GM06990 (cell line): ENCODE measurements at regions not wholly inside any gene's neighbourhood (a gene's known extent, or its start where the extent isn't known, plus 50 kb on each side); places are given as distances from the start of the nearest gene placed in this dataset.

ENCODE experiments used
- DNase-seq: peaks from one replicate; pipeline ENCODE4 v3.0.0-alpha.2; 2011; ENCODE audit not compliant: insufficient read length; ENCODE audit errors: extremely low read depth
- H3K27me3 ChIP-seq: replicated peaks from 2 replicates; pipeline ENCODE4 v1.6.0; 2011; ENCODE audit warnings: low read length; ENCODE audit not compliant: control insufficient read depth, insufficient read depth
- H3K36me3 ChIP-seq: 2 replicates; pipeline ENCODE4 v1.5.1; 2011; ENCODE audit warnings: low read length; ENCODE audit not compliant: control insufficient read depth, insufficient read depth
- H3K4me3 ChIP-seq: replicated peaks from 2 replicates; pipeline ENCODE4 v1.5.1; 2011; ENCODE audit warnings: low read depth, mild to moderate bottlenecking, control low read depth, low read length
- CTCF ChIP-seq: IDR thresholded peaks from 2 replicates; pipeline ENCODE4 v1.5.1; 2011; ENCODE audit warnings: low read length, control low read depth, mild to moderate bottlenecking, inconsistent platforms; ENCODE audit not compliant: insufficient read depth, poor library complexity, severe bottlenecking

DNA sequence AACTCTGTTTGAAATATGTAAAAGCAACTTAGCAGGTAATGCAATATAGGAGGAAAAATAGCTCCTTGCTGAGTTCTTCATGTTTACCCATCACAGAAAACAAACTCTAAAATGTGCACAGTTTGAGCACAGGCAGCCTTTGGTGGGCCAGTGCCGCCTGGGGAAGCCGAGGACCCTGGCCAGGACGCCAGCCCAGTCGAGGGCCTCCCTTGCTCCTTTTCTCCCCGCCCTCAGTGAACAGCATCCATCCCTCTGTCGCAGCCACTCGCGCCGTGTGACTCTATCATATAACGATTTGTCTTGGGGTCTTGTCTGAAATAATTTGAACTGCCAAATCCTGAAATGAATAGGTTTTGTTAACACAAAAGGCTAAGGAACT, 286.7 kb upstream of the IRX4 start:
- H3K27me3 ChIP-seq, result no peaks in the 10 kb centered on the region

GRCh38 chr5:2168601-2169429, 286.1 kb upstream of the IRX4 start:
- Histone ChIP-seq H3K4me3 (no peak overlapping the region), H3K27me3 (no peaks in the 10 kb centered on the region), H3K36me3 (no peaks in the 10 kb centered on the region)
- TF ChIP-seq CTCF, result no peak
- no peak for DNase-seq

More for the DNA sequence above, 286.7 kb upstream of the IRX4 start:
- no peak for TF ChIP-seq CTCF
- no peaks in the 10 kb centered on the region for H3K36me3 ChIP-seq
- DNase-seq, result no peak
- H3K4me3 ChIP-seq, result no peak overlapping the region

GRCh38 chr5:2167671-2168070, 284.9 kb upstream of the IRX4 start:
- no peaks in the 10 kb centered on the region for H3K27me3 ChIP-seq

GRCh38 chr5:2166979-2167377, 284.3 kb upstream of the IRX4 start:
- Histone ChIP-seq H3K27me3 (no peaks in the 10 kb centered on the region), H3K36me3 (no peaks in the 10 kb centered on the region), H3K4me3 (no peak overlapping the region)
- DNase-seq, result no peak
- TF ChIP-seq CTCF, result no peak

More at GRCh38 chr5:2167671-2168070, 284.9 kb upstream of the IRX4 start:
- no peak for TF ChIP-seq CTCF
- Histone ChIP-seq H3K36me3 (no peaks in the 10 kb centered on the region), H3K4me3 (no peak overlapping the region)
- no peak for DNase-seq

GRCh38 chr5:2166306-2166978, 283.7 kb upstream of the IRX4 start:
- no peak for DNase-seq
- Histone ChIP-seq H3K36me3 (no peaks in the 10 kb centered on the region), H3K27me3 (no peaks in the 10 kb centered on the region), H3K4me3 (no peak overlapping the region)
- no peak for TF ChIP-seq CTCF
